ENCODE measurements at regions not wholly inside any gene's neighbourhood (a gene's known extent, or its start where the extent isn't known, plus 50 kb on each side); places are given as distances from the start of the nearest gene placed in this dataset.

GRCh38 chr6:56891754-56892153 lies 63.2 kb upstream of the BEND6 start:
- TF ChIP-seq POLR2AphosphoS5 (IDR thresholded peaks at IDR 0.05; ENCODE audit: low read depth, low read length) (no peak), SIN3A (IDR thresholded peaks at IDR 0.05; ENCODE audit: borderline replicate concordance, insufficient read depth, low read length) (no peak), TAF1 (IDR thresholded peaks at IDR 0.05; ENCODE audit: borderline replicate concordance, insufficient read depth, low read length) (no peak), FOXP2 (optimal IDR thresholded peaks at IDR 0.05; ENCODE audit: borderline replicate concordance, extremely low read depth, extremely low read length, insufficient read depth) (no peak), REST (IDR thresholded peaks at IDR 0.05; ENCODE audit: insufficient read depth in 1 of 2, low read depth in 2 of 2, low read length in 2 of 2) (no peak)
